ENCODE measurements at regions not wholly inside any gene's neighbourhood (a gene's known extent, or its start where the extent isn't known, plus 50 kb on each side); places are given as distances from the start of the nearest gene placed in this dataset.

DNA sequence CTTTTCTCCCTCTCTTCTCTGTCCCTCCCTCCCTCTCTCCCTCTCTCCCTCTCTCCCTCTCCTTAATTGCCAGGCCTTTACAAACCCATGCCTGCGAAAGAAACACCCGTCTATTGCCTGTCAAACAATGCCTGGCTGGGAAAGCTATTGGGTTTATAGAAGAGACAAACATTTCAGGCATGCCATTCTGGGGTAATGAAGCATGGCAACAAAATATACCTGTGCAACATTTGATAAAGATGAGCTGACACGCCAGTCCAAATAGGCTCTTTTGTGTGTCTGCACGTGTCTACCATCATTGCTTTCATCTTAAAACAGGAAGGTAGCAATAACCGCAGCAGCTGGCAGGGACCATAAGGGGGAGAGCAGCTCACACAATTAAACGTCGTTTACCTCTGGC, 282.1 kb downstream of the ZNF516 start:
- peak overlapping the region; percentile 46; the same call in 1 of the 2 replicates for H2AFZ ChIP-seq (ENCODE audit: low read length)
- peak overlapping the region; percentile 33 for H3K27ac ChIP-seq (ENCODE audit: low read depth, low read length, poor library complexity, severe bottlenecking)
- H3K79me2 ChIP-seq (ENCODE audit: insufficient read depth, low read depth, low read length) = no peaks in the 10 kb centered on the region
- TF ChIP-seq, protein P1, sequence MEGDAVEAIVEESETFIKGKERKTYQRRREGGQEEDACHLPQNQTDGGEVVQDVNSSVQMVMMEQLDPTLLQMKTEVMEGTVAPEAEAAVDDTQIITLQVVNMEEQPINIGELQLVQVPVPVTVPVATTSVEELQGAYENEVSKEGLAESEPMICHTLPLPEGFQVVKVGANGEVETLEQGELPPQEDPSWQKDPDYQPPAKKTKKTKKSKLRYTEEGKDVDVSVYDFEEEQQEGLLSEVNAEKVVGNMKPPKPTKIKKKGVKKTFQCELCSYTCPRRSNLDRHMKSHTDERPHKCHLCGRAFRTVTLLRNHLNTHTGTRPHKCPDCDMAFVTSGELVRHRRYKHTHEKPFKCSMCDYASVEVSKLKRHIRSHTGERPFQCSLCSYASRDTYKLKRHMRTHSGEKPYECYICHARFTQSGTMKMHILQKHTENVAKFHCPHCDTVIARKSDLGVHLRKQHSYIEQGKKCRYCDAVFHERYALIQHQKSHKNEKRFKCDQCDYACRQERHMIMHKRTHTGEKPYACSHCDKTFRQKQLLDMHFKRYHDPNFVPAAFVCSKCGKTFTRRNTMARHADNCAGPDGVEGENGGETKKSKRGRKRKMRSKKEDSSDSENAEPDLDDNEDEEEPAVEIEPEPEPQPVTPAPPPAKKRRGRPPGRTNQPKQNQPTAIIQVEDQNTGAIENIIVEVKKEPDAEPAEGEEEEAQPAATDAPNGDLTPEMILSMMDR (conservative IDR thresholded peaks at IDR 0.05; ENCODE audit: low read length) = no peak
- no peak for TF ChIP-seq EZH2phosphoT487 (IDR thresholded peaks at IDR 0.05; ENCODE audit: borderline replicate concordance, low read depth, low read length)
- intact Hi-C loops (cut with micrococcal nuclease; ENCODE audit: unreplicated experiment) = no loop called here
- no peak overlapping the region for H3K4me3 ChIP-seq (ENCODE audit: low read depth, low read length, poor library complexity, severe bottlenecking)
- peak; percentile 63 for DNase-seq (ENCODE audit: low spot score)
- H3K9me3 ChIP-seq (ENCODE audit: low read length) = no peaks in the 10 kb centered on the region
- no TSS peak for BruUV-seq (replicated peaks)
- ChIA-PET CTCF (ENCODE audit: unreplicated experiment) (no interaction called here), POLR2A (interaction anchor here (0.8 kb wide), 1 partner anchor 1278 kb away, joined by 6 read pairs; no protein-coding TSS in a partner anchor)
- no peaks in the 10 kb centered on the region for H3K9me2 ChIP-seq (ENCODE audit: insufficient read depth, low read length)
- H3K36me3 ChIP-seq (ENCODE audit: insufficient read depth, low read length) = no peaks in the 10 kb centered on the region
- peak overlapping the region; percentile 50 for H3K4me2 ChIP-seq (ENCODE audit: low read length)
- peaks cover 13% of the 10 kb centered on the region for H3K4me1 ChIP-seq (ENCODE audit: insufficient read depth, low read length, poor library complexity, severe bottlenecking)
- no peaks in the 10 kb centered on the region for H4K20me1 ChIP-seq (ENCODE audit: insufficient read depth, low read length)

DNA sequence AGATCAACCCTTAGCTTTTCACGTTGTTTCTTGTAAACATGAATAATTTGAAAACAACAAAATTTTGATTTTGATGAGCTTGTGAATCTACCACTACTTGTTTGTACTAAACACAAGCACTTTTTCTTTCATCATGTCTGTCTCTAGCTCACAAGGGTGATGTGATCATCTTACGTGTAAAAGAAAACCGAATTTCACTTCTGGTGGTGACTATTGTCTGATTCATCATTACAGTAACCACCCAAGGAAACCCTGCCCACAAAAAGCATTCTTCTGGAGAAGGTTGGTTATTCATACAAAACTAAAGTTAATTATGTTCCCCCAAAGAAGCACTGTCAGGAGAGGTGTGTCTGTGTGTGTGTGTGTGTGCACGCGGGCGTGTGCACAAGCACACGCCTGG, 285.4 kb downstream of the ZNF516 start:
- POLR2A ChIA-PET = no interaction called here
- H4K20me1 ChIP-seq (ENCODE audit: insufficient read depth, low read length) = no peaks in the 10 kb centered on the region
- no peak for DNase-seq (ENCODE audit: low spot score)
- BruUV-seq (replicated peaks) = no TSS peak
- H3K4me3 ChIP-seq (ENCODE audit: low read depth, low read length, poor library complexity, severe bottlenecking) = no peak overlapping the region
- no peak overlapping the region for H3K27ac ChIP-seq (ENCODE audit: low read depth, low read length, poor library complexity, severe bottlenecking)
- no peak overlapping the region for H3K4me2 ChIP-seq (ENCODE audit: low read length)
- H3K79me2 ChIP-seq (ENCODE audit: insufficient read depth, low read depth, low read length) = no peaks in the 10 kb centered on the region
- no peaks in the 10 kb centered on the region for H3K9me3 ChIP-seq (ENCODE audit: low read length)
- no peak for TF ChIP-seq EZH2phosphoT487 (IDR thresholded peaks at IDR 0.05; ENCODE audit: borderline replicate concordance, low read depth, low read length)
- TF ChIP-seq, protein P1 (conservative IDR thresholded peaks at IDR 0.05; ENCODE audit: low read length) = no peak
- H2AFZ ChIP-seq (ENCODE audit: low read length) = no peak overlapping the region
- H3K9me2 ChIP-seq (ENCODE audit: insufficient read depth, low read length) = no peaks in the 10 kb centered on the region
- peaks cover 13% of the 10 kb centered on the region for H3K4me1 ChIP-seq (ENCODE audit: insufficient read depth, low read length, poor library complexity, severe bottlenecking)
- intact Hi-C loops (cut with micrococcal nuclease; ENCODE audit: unreplicated experiment) = no loop called here
- no peaks in the 10 kb centered on the region for H3K36me3 ChIP-seq (ENCODE audit: insufficient read depth, low read length)
- CTCF ChIA-PET (ENCODE audit: unreplicated experiment) = no interaction called here

DNA sequence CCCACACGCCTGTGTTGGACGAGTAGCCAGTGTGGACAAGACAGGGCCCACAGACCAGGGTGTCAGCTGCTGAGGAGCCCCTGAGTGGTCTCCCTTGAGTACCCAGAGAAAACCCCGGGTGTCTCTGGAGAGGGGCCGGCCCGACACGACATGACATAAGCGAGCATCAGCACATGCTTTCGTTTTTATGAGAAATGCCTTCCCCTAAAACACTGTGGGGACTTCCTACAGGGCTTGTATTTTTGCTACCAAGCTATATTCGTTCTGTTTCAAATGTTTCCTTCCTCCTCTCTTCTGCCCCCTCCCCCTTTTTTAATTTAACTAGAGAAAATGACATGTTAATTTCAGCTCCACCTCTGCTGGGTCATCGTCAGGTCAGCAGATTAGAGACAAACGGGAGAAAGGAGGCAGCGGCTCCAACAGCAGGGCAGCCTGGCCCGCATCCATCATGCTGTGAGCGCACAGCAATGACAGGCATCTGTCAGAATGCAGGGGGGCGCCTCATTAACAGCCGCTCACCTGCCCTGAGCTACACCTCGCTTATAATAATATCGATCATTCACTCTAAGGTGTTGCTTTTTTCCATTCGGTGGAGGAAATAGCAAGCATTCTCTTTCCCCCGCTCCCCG, 286.2 kb downstream of the ZNF516 start:
- CTCF ChIA-PET (ENCODE audit: unreplicated experiment) = no interaction called here
- Histone ChIP-seq H3K79me2 (ENCODE audit: insufficient read depth, low read depth, low read length) (no peaks in the 10 kb centered on the region), H4K20me1 (ENCODE audit: insufficient read depth, low read length) (no peaks in the 10 kb centered on the region), H3K4me2 (ENCODE audit: low read length) (no peak overlapping the region), H3K9me3 (ENCODE audit: low read length) (no peaks in the 10 kb centered on the region), H3K9me2 (ENCODE audit: insufficient read depth, low read length) (no peaks in the 10 kb centered on the region), H2AFZ (ENCODE audit: low read length) (no peak overlapping the region), H3K27ac (ENCODE audit: low read depth, low read length, poor library complexity, severe bottlenecking) (no peak overlapping the region), H3K36me3 (ENCODE audit: insufficient read depth, low read length) (no peaks in the 10 kb centered on the region), H3K4me3 (ENCODE audit: low read depth, low read length, poor library complexity, severe bottlenecking) (no peak overlapping the region), H3K4me1 (ENCODE audit: insufficient read depth, low read length, poor library complexity, severe bottlenecking) (peaks cover 11% of the 10 kb centered on the region)
- intact Hi-C loops (cut with micrococcal nuclease; ENCODE audit: unreplicated experiment) = no loop called here
- no TSS peak for BruUV-seq (replicated peaks)
- no peak for TF ChIP-seq EZH2phosphoT487 (IDR thresholded peaks at IDR 0.05; ENCODE audit: borderline replicate concordance, low read depth, low read length)
- POLR2A ChIA-PET = no interaction called here
- DNase-seq (ENCODE audit: low spot score) = no peak
